ENCODE measurements at regions not wholly inside any gene's neighbourhood (a gene's known extent, or its start where the extent isn't known, plus 50 kb on each side); places are given as distances from the start of the nearest gene placed in this dataset.

DNA sequence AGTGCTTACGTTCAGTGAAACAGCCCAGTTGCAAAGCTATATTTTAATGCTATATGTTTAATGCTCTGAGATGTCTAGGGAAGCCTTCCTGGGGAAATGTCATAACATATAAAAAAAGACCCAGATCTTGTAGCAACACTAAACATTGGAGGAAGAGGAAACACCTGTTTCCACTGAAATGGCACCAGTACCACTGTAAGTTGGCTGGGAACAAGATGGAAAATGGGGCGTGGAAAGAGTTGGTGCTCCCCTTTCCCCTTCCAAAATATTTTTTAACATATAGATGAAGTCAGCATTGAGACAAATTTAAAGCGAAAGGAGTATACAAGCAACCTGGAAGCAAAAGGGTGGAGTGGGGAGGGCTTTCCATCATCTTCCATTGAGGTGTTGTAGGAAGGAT, 289.9 kb upstream of the COL8A1 start:
- no peak for TF ChIP-seq ARNTL (CRISPR knock-in tag; IDR thresholded peaks at IDR 0.05; ENCODE audit: borderline replicate concordance, low read depth)
- TF ChIP-seq ZFP3 (CRISPR knock-in tag; IDR thresholded peaks at IDR 0.05): no peak

Measured in SK-N-SH treated with all-trans-retinoic acid at 6 μM for 48 hours (cell line).